NT2/D1 (cell line): ENCODE measurements at regions not wholly inside any gene's neighbourhood (a gene's known extent, or its start where the extent isn't known, plus 50 kb on each side); places are given as distances from the start of the nearest gene placed in this dataset.

Experiments used
- SUZ12 ChIP-seq: IDR thresholded peaks from 2 replicates; pipeline ENCODE4 v1.6.1; 2011; ENCODE audit not compliant: insufficient read length, insufficient read depth; ENCODE audit errors: extremely low read depth
- YY1 ChIP-seq: IDR thresholded peaks from 2 replicates; pipeline ENCODE4 v1.6.1; 2011; ENCODE audit not compliant: insufficient read length, insufficient read depth
- ZNF274 ChIP-seq: IDR thresholded peaks from 2 replicates; pipeline ENCODE4 v1.6.1; 2011; ENCODE audit warnings: mild to moderate bottlenecking, low read depth, low read length

DNA sequence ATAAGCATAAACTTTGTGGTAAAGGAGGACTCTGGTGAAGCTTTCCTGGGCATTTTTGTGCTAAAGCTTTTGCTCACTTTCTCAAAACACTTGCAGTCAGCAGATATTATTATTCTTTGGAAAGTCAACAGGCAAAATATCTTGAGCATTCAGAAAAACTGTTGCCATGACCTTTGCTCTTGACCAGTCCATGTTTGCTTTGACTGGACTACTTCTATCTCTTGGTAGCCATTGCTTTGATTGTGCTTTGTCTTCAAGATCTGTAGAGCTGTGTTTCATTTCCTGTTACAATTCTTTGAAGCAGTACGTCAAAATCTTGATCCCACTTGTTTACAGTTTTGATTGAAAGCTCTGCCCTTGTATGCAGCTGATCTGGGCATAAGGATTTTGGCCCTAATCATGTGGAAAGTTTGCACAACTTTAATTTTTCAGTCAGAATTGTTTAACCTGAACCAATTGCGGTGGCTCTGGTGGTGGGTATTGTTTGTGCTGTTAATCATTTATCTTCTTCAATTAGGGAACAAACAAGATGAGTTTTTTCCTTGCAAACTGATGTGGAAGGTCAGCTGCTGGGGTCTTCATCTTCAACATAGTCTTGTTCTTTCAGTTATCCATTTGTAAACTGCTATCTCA, 121.5 kb upstream of the NUDT6 start:
- TF ChIP-seq SUZ12 (no peak), YY1 (no peak), ZNF274 (no peak)
